Stomach (tissue), 8 donors: ENCODE measurements at regions not wholly inside any gene's neighbourhood (a gene's known extent, or its start where the extent isn't known, plus 50 kb on each side); places are given as distances from the start of the nearest gene placed in this dataset.

Source experiments
- DNase-seq, 2 donors: peaks; one replicate each; pipeline versions ENCODE4 v3.0.0 to v3.0.0-alpha.2; 2013 to 2019
- H3K27ac ChIP-seq, 5 donors: fragments of 200-600 bp in 4 of 5; sonication (generic) in 4 of 5; one replicate each; pipeline ENCODE4 v1.5.1; 2013 to 2019; ENCODE audit warnings: mild to moderate bottlenecking in 1 of 5, moderate library complexity in 1 of 5
- H3K27me3 ChIP-seq, 3 donors: fragments of 200-600 bp; sonication (generic); one replicate each; pipeline ENCODE4 v1.5.1; 2017 to 2019; ENCODE audit warnings: mixed run types in 1 of 3
- H3K36me3 ChIP-seq, 4 donors: fragments of 200-600 bp; sonication (generic); 1 replicate in 3 of 4; 2 replicates in 1 of 4; pipeline ENCODE4 v1.5.1; 2016 to 2019
- H3K4me1 ChIP-seq, 4 donors: fragments of 200-600 bp; sonication (generic); one replicate each; pipeline ENCODE4 v1.5.1; 2016 to 2019
- H3K4me3 ChIP-seq, 4 donors: fragments of 200-600 bp; sonication (generic) in 3 of 4; one replicate each; pipeline ENCODE4 v1.5.1; 2016 to 2019; ENCODE audit warnings: mild to moderate bottlenecking in 1 of 4
- H3K9me3 ChIP-seq, 4 donors: fragments of 200-600 bp; sonication (generic); one replicate each; pipeline ENCODE4 v1.5.1; 2016 to 2019
- CTCF ChIP-seq, 7 experiments: fragments of 450-650 bp in 4 of 7; fragments of 200-600 bp in 3 of 7; sonication (generic) in 3 of 7; IDR thresholded peaks; one replicate each; pipeline ENCODE4 v1.5.1; 2016 to 2019; ENCODE audit warnings: antibody characterized with exemption in 7 of 7, control low read depth in 2 of 7, mild to moderate bottlenecking in 1 of 7
- EP300 ChIP-seq: sonication (generic); formaldehyde crosslinking; IDR thresholded peaks from one replicate; pipeline ENCODE4 v1.6.1; 2017; ENCODE audit warnings: antibody characterized with exemption
- POLR2A ChIP-seq, 4 donors: fragments of 450-650 bp; IDR thresholded peaks; one replicate each; pipeline ENCODE4 v1.6.1; 2016; ENCODE audit warnings: antibody characterized with exemption in 4 of 4, control low read depth in 2 of 4, mild to moderate bottlenecking in 1 of 4, moderate library complexity in 1 of 4
- POLR2AphosphoS5 ChIP-seq, 3 donors: sonication (generic); formaldehyde crosslinking; IDR thresholded peaks; one replicate each; pipeline ENCODE4 v1.6.1; 2016; ENCODE audit warnings: antibody characterized with exemption in 3 of 3
- WGBS, 5 donors: extraction: QIAGEN DNeasy Blood & Tissue Kit in 3 of 5; methylation state at CpG; one replicate each; pipeline versions ENCODE4 v1.1.5 to v1.1.7; 2013 to 2018; 5-methylcytosine and 5-hydroxymethylcytosine counted together
- intact Hi-C: fragments of 100-400 bp; cut with DNase I; formaldehyde crosslinking; loops from one replicate; pipeline ENCODE4 v1.15.1; 2023; ENCODE audit warnings: low total_unique reads
- donor health status: healthy with polysubstance abuse.
- donor health status: Bipolar disorder and iron deficiency.
- donor health status: healthy.

GRCh38 chr3:182697345-182697919 lies 95.9 kb upstream of the ATP11B start:
- no peak for TF ChIP-seq POLR2AphosphoS5 (IDR thresholded peaks at IDR 0.05)
- TF ChIP-seq CTCF (IDR thresholded peaks at IDR 0.05), result no peak
- TF ChIP-seq POLR2A (IDR thresholded peaks at IDR 0.05), result no peak
- no peak for TF ChIP-seq EP300
- WGBS, 5 donors, result 25 to 48% (median 35%) methylated on average over 12 of the region's 12 CpGs
- intact Hi-C loops, result no loop called here
- no peaks in the 10 kb centered on the region for H3K9me3 ChIP-seq
- H3K27ac ChIP-seq, result no peak overlapping the region
- no peak overlapping the region for H3K4me3 ChIP-seq
- DNase-seq, result no peak
- H3K36me3 ChIP-seq, result no peaks in the 10 kb centered on the region
- H3K27me3 ChIP-seq, result no peaks in the 10 kb centered on the region
- peaks cover 0 to 4% (median 0%) of the 10 kb centered on the region in 4 donors for H3K4me1 ChIP-seq

- no peaks in the 10 kb centered on the region for H3K27me3 ChIP-seq
- intact Hi-C loops, result no loop called here
- H3K9me3 ChIP-seq, result no peaks in the 10 kb centered on the region
- DNase-seq, result no peak
- no peak overlapping the region for H3K4me3 ChIP-seq
- H3K36me3 ChIP-seq, result no peaks in the 10 kb centered on the region
- H3K27ac ChIP-seq, result no peak overlapping the region
- TF ChIP-seq CTCF (IDR thresholded peaks at IDR 0.05), result no peak
- TF ChIP-seq EP300, result no peak
- no peak for TF ChIP-seq POLR2A (IDR thresholded peaks at IDR 0.05)
- TF ChIP-seq POLR2AphosphoS5 (IDR thresholded peaks at IDR 0.05), result no peak
- peaks cover 0 to 4% (median 0%) of the 10 kb centered on the region in 4 donors for H3K4me1 ChIP-seq
- WGBS, 5 donors, result 93 to 98% (median 95%) methylated on average over 2 of the region's 2 CpGs
These were observed 95.2 kb upstream of the ATP11B start for GRCh38 chr3:182698078-182698477.

DNA sequence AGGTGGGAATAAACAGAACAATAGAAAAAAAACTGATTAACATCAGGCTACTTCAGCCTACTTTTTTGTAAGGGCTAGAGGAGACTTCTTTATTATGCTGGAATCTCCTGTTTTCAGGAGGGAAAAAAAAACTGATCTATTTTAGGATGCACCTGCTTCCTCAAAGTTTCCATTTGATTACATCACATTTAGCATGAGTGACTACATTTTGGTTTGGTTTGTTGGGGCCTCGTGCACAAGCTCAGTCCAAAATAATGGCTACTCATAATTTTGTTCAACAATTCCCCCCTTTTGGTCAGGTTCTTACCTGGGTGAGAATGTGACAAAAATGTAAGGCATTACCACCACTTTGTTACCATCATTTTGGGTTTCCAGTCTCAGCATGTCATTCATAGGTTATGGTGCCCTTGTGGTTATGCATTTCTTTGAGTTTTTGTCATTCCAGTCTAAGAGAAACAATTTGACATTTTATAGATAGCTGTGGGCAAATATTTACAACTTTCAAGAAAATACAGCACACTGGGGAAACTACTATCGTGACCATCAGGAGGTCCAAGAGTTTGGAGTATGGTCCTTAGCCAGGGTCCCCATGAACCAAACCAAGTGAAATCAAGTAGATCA lies 93.6 kb upstream of the ATP11B start:
- DNase-seq, result no peak
- intact Hi-C loops, result no loop called here
- Histone ChIP-seq H3K4me1 (peaks cover 0 to 4% (median 0%) of the 10 kb centered on the region in 4 donors), H3K36me3 (no peaks in the 10 kb centered on the region), H3K4me3 (no peak overlapping the region), H3K9me3 (no peaks in the 10 kb centered on the region), H3K27me3 (no peaks in the 10 kb centered on the region), H3K27ac (no peak overlapping the region)
- 68 to 80% (median 77%) methylated on average over 2 of the region's 2 CpGs for WGBS, 5 donors
- no peak for TF ChIP-seq POLR2A (IDR thresholded peaks at IDR 0.05)
- no peak for TF ChIP-seq EP300
- no peak for TF ChIP-seq POLR2AphosphoS5 (IDR thresholded peaks at IDR 0.05)
- no peak for TF ChIP-seq CTCF (IDR thresholded peaks at IDR 0.05)

GRCh38 chr3:182702216-182702615 lies 91.1 kb upstream of the ATP11B start:
- H3K27me3 ChIP-seq, result no peaks in the 10 kb centered on the region
- intact Hi-C loops, result no loop called here

More at GRCh38 chr3:182702216-182702615, 91.1 kb upstream of the ATP11B start:
- TF ChIP-seq EP300 (no peak), POLR2AphosphoS5 (IDR thresholded peaks at IDR 0.05) (no peak), CTCF (IDR thresholded peaks at IDR 0.05) (no peak), POLR2A (IDR thresholded peaks at IDR 0.05) (no peak)
- 35 to 49% (median 41%) methylated on average over 1 of the region's 1 CpG for WGBS, 5 donors
- Histone ChIP-seq H3K4me1 (peaks cover 0 to 3% (median 0%) of the 10 kb centered on the region in 4 donors), H3K36me3 (no peaks in the 10 kb centered on the region), H3K9me3 (no peaks in the 10 kb centered on the region), H3K27ac (no peak overlapping the region), H3K4me3 (no peak overlapping the region)
- DNase-seq, result no peak
